GM12878 (cell line): ENCODE measurements at regions not wholly inside any gene's neighbourhood (a gene's known extent, or its start where the extent isn't known, plus 50 kb on each side); places are given as distances from the start of the nearest gene placed in this dataset.

Experiments used
- ATAC-seq: fragments of 200-7000 bp; cut with Tn5 transposase; 3 replicates; pipeline ENCODE4 v1.9.1; 2020; ENCODE audit warnings: mild to moderate bottlenecking, moderate library complexity
- BruUV-seq: library from RNA; stranded (reverse); fragments of 400-500 nt; replicated peaks from 2 replicates; lab custom pipeline; 2021; lab: Mats Ljungman, UMichigan
- CTCF ChIA-PET: fragments of 300-600 bp; sonication (Branson Sonifier 250); formaldehyde crosslinking; extraction: SDS; loops from one replicate; lab custom pipeline; 2021; ENCODE audit warnings: inconsistent platforms; lab: Yijun Ruan, JAX
- POLR2A ChIA-PET: fragments of 350-600 bp; formaldehyde crosslinking; extraction: SDS; loops from one replicate; lab custom pipeline; 2021; ENCODE audit warnings: inconsistent platforms; lab: Charles Lee
- RAD21 ChIA-PET: fragments of 300-600 bp; sonication (Branson Sonifier 250); formaldehyde crosslinking; loops from one replicate; lab custom pipeline; 2023; ENCODE audit warnings: antibody characterized with exemption; ENCODE audit not compliant: unreplicated experiment; lab: Charles Lee
- SMC1A ChIA-PET: fragments of 300-600 bp; sonication (Branson Sonifier 250); formaldehyde crosslinking; loops from one replicate; lab custom pipeline; 2023; ENCODE audit not compliant: unreplicated experiment, uncharacterized antibody; lab: Charles Lee
- DNase-seq: peaks from one replicate; pipeline ENCODE4 v3.0.0-alpha.2; 2011; ENCODE audit warnings: low read depth, low spot score
- FAIRE-seq: peaks from 3 replicates; lab custom pipeline; 2011; peaks lifted over from hg19 to GRCh38; lab: Jason Lieb, UNC
- H2AFZ ChIP-seq: 2 replicates; pipeline ENCODE4 v1.6.0; 2011; ENCODE audit warnings: low read depth, low read length, control low read depth; ENCODE audit not compliant: control insufficient read depth
- H3K27ac ChIP-seq: 2 replicates; pipeline ENCODE4 v1.5.1; 2011; ENCODE audit warnings: control low read depth; ENCODE audit not compliant: control insufficient read depth, insufficient read depth
- H3K27me3 ChIP-seq, 2 experiments: replicated peaks in 1 of 2; 2 replicates each; pipeline versions ENCODE4 v1.6.0 to v1.6.1; 2011; ENCODE audit warnings: low read length in 1 of 2; ENCODE audit not compliant: control insufficient read depth in 2 of 2, insufficient read depth in 2 of 2
- H3K36me3 ChIP-seq, 2 experiments: 2 replicates each; pipeline ENCODE4 v1.5.1; 2011; ENCODE audit warnings: low read length in 1 of 2; ENCODE audit not compliant: control insufficient read depth in 2 of 2, insufficient read depth in 2 of 2
- H3K4me1 ChIP-seq: 2 replicates; pipeline ENCODE4 v1.6.1; 2011; ENCODE audit warnings: mild to moderate bottlenecking, low read length, moderate library complexity, mixed read lengths; ENCODE audit not compliant: control insufficient read depth, insufficient read depth
- H3K4me2 ChIP-seq: 2 replicates; pipeline ENCODE4 v1.6.0; 2011; ENCODE audit warnings: control low read depth; ENCODE audit not compliant: control insufficient read depth, insufficient read depth
- H3K4me3 ChIP-seq: fragments of 200-600 bp; sonication (generic); 2 replicates; pipeline ENCODE4 v1.5.1; 2016
- H3K79me2 ChIP-seq: 2 replicates; pipeline ENCODE4 v1.6.0; 2011; ENCODE audit warnings: low read length; ENCODE audit not compliant: control insufficient read depth, insufficient read depth
- H3K9ac ChIP-seq: 2 replicates; pipeline ENCODE4 v1.8.0; 2011; ENCODE audit warnings: low read length, control low read depth, mixed read lengths; ENCODE audit not compliant: control insufficient read depth, insufficient read depth
- H3K9me3 ChIP-seq: replicated peaks from 3 replicates; pipeline ENCODE4 v1.5.1; 2011; ENCODE audit warnings: mild to moderate bottlenecking, low read length; ENCODE audit not compliant: control insufficient read depth, insufficient read depth
- H4K20me1 ChIP-seq: 2 replicates; pipeline ENCODE4 v1.6.0; 2011; ENCODE audit not compliant: control insufficient read depth, insufficient read depth
- CEBPZ ChIP-seq: fragments of 150-350 bp; IDR thresholded peaks from 2 replicates; pipeline ENCODE4 v1.6.1; 2016; ENCODE audit warnings: low read depth, low read length
- CHD2 ChIP-seq: IDR thresholded peaks from 2 replicates; pipeline ENCODE4 v1.6.1; 2011; ENCODE audit warnings: low read depth, low read length, improper control_type of control experiment, borderline replicate concordance
- KLF5 ChIP-seq: fragments of 450-650 bp; IDR thresholded peaks from 2 replicates; pipeline ENCODE4 v1.6.1; 2014; ENCODE audit warnings: mild to moderate bottlenecking; ENCODE audit not compliant: partially characterized antibody
- RBBP5 ChIP-seq: fragments of 200-600 bp; sonication (generic); conservative IDR thresholded peaks from 2 replicates; pipeline ENCODE4 v1.6.1; 2016
- RFX5 ChIP-seq: IDR thresholded peaks from 2 replicates; pipeline ENCODE4 v1.6.1; 2011; ENCODE audit warnings: low read depth, low read length, improper control_type of control experiment
- ZNF217 ChIP-seq: fragments of 450-650 bp; IDR thresholded peaks from 2 replicates; pipeline ENCODE4 v1.6.1; 2017; ENCODE audit warnings: antibody characterized with exemption, mild to moderate bottlenecking
- WGBS: methylation state at CpG from one replicate; pipeline ENCODE4 v1.1.6; 2016; ENCODE audit warnings: low lambda C conversion rate; ENCODE audit not compliant: insufficient replicate concordance, insufficient coverage; ENCODE audit errors: missing lambda C conversion rate; 5-methylcytosine and 5-hydroxymethylcytosine counted together
- in situ Hi-C: fragments of 300-500 bp; cut with MboI; formaldehyde crosslinking; loops from 9 replicates; pipeline ENCODE4 v1.14.3; 2018; ENCODE audit warnings: mixed read lengths
- intact Hi-C: fragments of 100-400 bp; cut with micrococcal nuclease; formaldehyde crosslinking; loops from one replicate; pipeline ENCODE4 v1.14.2; 2022; ENCODE audit not compliant: unreplicated experiment

GRCh38 chr5:176723440-176723839, 76.2 kb downstream of the TSPAN17 start:
- TF ChIP-seq CEBPZ (no peak), ZNF217 (no peak), CHD2 (no peak), RFX5 (no peak), KLF5 (no peak), RBBP5 (no peak)
- TF ChIP-seq, all 136 proteins: peak for 0
- RAD21 ChIA-PET, result no interaction called here
- Histone ChIP-seq H3K4me3 (no peak overlapping the region), H4K20me1 (no peaks in the 10 kb centered on the region), H3K9me3 (no peaks in the 10 kb centered on the region), H3K4me2 (no peak overlapping the region), H2AFZ (no peak overlapping the region), H3K4me1 (no peaks in the 10 kb centered on the region), H3K36me3 (no peaks in the 10 kb centered on the region), H3K9ac (no peak overlapping the region), H3K79me2 (no peaks in the 10 kb centered on the region), H3K27me3 (peaks cover 0 to 6% of the 10 kb centered on the region in 2 experiments; a peak in 3 of 4 replicates), H3K27ac (no peak overlapping the region)
- in situ Hi-C loops (no loop called here), intact Hi-C loops (no loop called here)
- ATAC-seq (no peak), FAIRE-seq (no peak), DNase-seq (no peak)
- no TSS peak for BruUV-seq
- POLR2A ChIA-PET, result no interaction called here
- SMC1A ChIA-PET, result no interaction called here
- 28% methylated on average over 3 of the region's 3 CpGs for WGBS
- CTCF ChIA-PET, result no interaction called here
